ENCODE measurements at regions not wholly inside any gene's neighbourhood (a gene's known extent, or its start where the extent isn't known, plus 50 kb on each side); places are given as distances from the start of the nearest gene placed in this dataset.

- Histone ChIP-seq H3K4me3 (ENCODE audit: low read depth, low read length) (no peak overlapping the region), H3K27ac (ENCODE audit: extremely low read depth, low read depth, low read length) (no peak overlapping the region), H3K36me3 (ENCODE audit: control insufficient read depth in 2 of 2, insufficient read depth in 1 of 2, low read length in 2 of 2) (no peaks in the 10 kb centered on the region), H3K9me3 (ENCODE audit: control insufficient read depth, insufficient read depth, low read depth, low read length) (no peaks in the 10 kb centered on the region), H3K4me1 (ENCODE audit: control insufficient read depth, insufficient read depth, low read length) (peaks cover 2% of the 10 kb centered on the region; the same call in 1 of the 2 replicates)
- POLR2A ChIA-PET: no interaction called here
- TF ChIP-seq PRDM10 (tag by site-specific recombination; IDR thresholded peaks at IDR 0.05) (no peak), KLF8 (tag by site-specific recombination; IDR thresholded peaks at IDR 0.05) (no peak), BCL6B (tag by site-specific recombination; IDR thresholded peaks at IDR 0.05) (no peak), ZNF121 (tag by site-specific recombination; IDR thresholded peaks at IDR 0.05) (no peak), ZNF211 (tag by site-specific recombination; IDR thresholded peaks at IDR 0.05; ENCODE audit: low read depth) (no peak), ZNF518A (tag by site-specific recombination; conservative IDR thresholded peaks at IDR 0.05; ENCODE audit: low read depth) (no peak), ZNF837 (tag by site-specific recombination; IDR thresholded peaks at IDR 0.05) (no peak)
- CTCF ChIA-PET: no interaction called here
Observed at GRCh38 chr2:150705767-150706166, 218.3 kb upstream of the RND3 start.

- ChIA-PET CTCF (no interaction called here), POLR2A (no interaction called here)
- Histone ChIP-seq H3K4me1 (ENCODE audit: control insufficient read depth, insufficient read depth, low read length) (peaks cover 2% of the 10 kb centered on the region; the same call in 1 of the 2 replicates), H3K27ac (ENCODE audit: extremely low read depth, low read depth, low read length) (no peak overlapping the region), H3K4me3 (ENCODE audit: low read depth, low read length) (no peak overlapping the region), H3K9me3 (ENCODE audit: control insufficient read depth, insufficient read depth, low read depth, low read length) (no peaks in the 10 kb centered on the region), H3K36me3 (ENCODE audit: control insufficient read depth in 2 of 2, insufficient read depth in 1 of 2, low read length in 2 of 2) (no peaks in the 10 kb centered on the region)
- TF ChIP-seq REST (tag by site-specific recombination; IDR thresholded peaks at IDR 0.05) (peak; percentile 69; the same call in 1 of the 2 replicates), EGR2 (tag by site-specific recombination; IDR thresholded peaks at IDR 0.05; ENCODE audit: low read depth) (peak; percentile 54; the same call in 1 of the 2 replicates), ZNF747 (tag by site-specific recombination; IDR thresholded peaks at IDR 0.05) (no peak), ZNF324 (tag by site-specific recombination; IDR thresholded peaks at IDR 0.05) (no peak), ZFP37 (tag by site-specific recombination; IDR thresholded peaks at IDR 0.05) (no peak), KLF1 (tag by site-specific recombination; IDR thresholded peaks at IDR 0.05) (peak; percentile 25; the same call in 1 of the 2 replicates), ZFHX2 (tag by site-specific recombination; conservative IDR thresholded peaks at IDR 0.05) (peak; percentile 51)
Observed at GRCh38 chr2:150705357-150705756, 217.9 kb upstream of the RND3 start.

All from HEK293 (cell line).